ENCODE measurements at regions not wholly inside any gene's neighbourhood (a gene's known extent, or its start where the extent isn't known, plus 50 kb on each side); places are given as distances from the start of the nearest gene placed in this dataset.

DNA sequence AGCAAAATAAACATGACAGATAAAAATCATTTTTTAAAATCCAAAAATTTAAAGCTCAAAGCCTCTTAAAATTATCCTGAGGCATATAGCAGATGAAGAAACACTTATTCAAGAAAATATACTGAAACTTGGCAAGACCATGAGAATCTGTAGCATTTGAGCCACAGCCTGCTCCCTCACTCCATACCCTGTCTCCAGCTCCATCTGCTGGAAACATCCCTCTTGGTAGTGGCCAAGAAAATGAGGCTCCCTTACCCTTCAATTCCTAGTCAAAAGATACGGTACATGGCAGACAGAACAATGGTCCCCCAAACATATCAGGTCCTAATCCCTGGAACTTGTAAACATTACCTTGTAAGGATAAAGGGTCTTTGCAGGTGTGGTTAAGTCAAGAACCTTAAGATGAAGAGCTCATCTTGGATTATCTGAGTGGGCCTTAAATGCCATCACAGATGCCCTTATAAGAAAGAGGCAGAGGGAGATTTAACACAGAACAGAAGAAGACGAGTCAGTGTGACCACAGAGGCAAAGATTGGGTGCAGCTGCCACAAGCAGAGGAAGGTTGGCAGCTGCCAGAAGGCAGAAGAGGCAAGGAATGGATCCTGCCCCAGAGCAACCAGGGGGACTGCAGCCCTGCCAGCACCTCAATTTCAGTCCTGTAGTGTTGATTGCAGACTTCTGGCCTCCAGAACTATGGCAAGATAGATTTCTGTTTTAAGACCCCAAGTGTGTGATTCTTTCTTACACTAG, 149.4 kb downstream of the ZNF248 start:
- Histone ChIP-seq H3K27ac (no peak overlapping the region), H3K4me1 (peaks cover 0 to 17% (median 4%) of the 10 kb centered on the region in 3 donors), H3K27me3 (peaks cover 3% of the 10 kb centered on the region), H3K4me3 (no peak overlapping the region), H3K36me3 (no peaks in the 10 kb centered on the region), H3K9me3 (no peaks in the 10 kb centered on the region)
- WGBS, 2 donors (ENCODE audit: low coverage in 1 of 2): 40 to 48% methylated on average over 2 of the region's 2 CpGs
- TF ChIP-seq EP300 (IDR thresholded peaks at IDR 0.05) (no peak), POLR2AphosphoS5 (IDR thresholded peaks at IDR 0.05) (no peak), POLR2A (IDR thresholded peaks at IDR 0.05) (no peak)
- TF ChIP-seq, protein P1, sequence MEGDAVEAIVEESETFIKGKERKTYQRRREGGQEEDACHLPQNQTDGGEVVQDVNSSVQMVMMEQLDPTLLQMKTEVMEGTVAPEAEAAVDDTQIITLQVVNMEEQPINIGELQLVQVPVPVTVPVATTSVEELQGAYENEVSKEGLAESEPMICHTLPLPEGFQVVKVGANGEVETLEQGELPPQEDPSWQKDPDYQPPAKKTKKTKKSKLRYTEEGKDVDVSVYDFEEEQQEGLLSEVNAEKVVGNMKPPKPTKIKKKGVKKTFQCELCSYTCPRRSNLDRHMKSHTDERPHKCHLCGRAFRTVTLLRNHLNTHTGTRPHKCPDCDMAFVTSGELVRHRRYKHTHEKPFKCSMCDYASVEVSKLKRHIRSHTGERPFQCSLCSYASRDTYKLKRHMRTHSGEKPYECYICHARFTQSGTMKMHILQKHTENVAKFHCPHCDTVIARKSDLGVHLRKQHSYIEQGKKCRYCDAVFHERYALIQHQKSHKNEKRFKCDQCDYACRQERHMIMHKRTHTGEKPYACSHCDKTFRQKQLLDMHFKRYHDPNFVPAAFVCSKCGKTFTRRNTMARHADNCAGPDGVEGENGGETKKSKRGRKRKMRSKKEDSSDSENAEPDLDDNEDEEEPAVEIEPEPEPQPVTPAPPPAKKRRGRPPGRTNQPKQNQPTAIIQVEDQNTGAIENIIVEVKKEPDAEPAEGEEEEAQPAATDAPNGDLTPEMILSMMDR (IDR thresholded peaks at IDR 0.05): no peak
- ATAC-seq: no peak

DNA sequence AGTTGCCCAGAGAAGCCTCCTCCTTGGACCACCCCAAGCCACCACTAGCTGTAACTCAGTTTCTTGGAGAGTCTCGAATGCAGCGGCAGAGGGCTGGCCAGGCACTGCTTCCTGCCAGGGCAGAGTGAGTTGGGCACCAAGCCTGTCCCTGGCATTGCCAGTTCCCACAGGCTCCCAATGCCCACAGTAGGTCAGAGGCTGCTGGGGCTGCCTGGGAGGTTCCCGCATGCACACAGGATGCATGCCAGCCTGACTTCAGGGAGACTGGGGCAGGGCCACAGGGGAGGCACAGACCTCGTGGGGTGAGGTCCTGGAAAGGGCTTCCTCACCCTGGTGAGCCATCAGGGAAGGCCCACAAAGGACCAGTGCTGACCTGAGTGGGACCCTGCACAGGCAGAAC, 152.8 kb downstream of the ZNF248 start:
- H3K36me3 ChIP-seq: no peaks in the 10 kb centered on the region
- no peak for ATAC-seq
- peaks cover 3% of the 10 kb centered on the region for H3K27me3 ChIP-seq
- H3K27ac ChIP-seq: no peak overlapping the region
- WGBS, 2 donors (ENCODE audit: low coverage in 1 of 2): 100% methylated on average over 1 of the region's 4 CpGs; no CpG with 5 or more reads in 1 of the 2 donors
- H3K4me3 ChIP-seq: no peak overlapping the region
- H3K4me1 ChIP-seq: no peaks in the 10 kb centered on the region
- no peak for TF ChIP-seq POLR2A (IDR thresholded peaks at IDR 0.05)
- TF ChIP-seq EP300 (IDR thresholded peaks at IDR 0.05): no peak
- no peak for TF ChIP-seq POLR2AphosphoS5 (IDR thresholded peaks at IDR 0.05)
- TF ChIP-seq, protein P1 (IDR thresholded peaks at IDR 0.05): no peak
- H3K9me3 ChIP-seq: no peaks in the 10 kb centered on the region

DNA sequence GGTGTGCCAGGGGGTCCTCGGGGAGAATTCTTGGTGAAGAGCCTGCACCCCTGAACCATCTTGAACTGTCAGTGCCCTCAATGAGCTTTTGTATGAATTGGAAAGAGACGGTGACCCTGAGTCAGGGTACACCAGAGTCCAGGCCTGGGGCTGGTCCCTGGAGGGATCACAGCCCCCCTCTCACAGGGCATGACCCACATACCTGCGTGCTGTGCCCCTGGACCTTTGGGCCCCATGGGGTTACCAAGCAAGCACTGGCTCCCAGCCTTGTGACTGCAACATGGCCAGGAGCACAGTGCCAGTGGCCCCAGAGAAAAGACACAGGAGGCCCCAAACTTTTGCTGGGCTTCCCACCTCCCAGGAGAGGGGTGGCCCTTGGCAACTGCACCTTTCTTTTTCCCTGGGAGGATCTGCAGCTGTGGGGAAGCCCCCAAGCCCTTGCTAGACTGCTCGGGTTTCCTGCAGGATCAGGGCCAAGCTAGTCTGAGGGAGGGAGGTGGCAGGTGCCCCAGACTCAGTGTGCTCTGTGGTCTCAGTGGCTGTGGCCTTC, 153.5 kb downstream of the ZNF248 start:
- TF ChIP-seq EP300 (IDR thresholded peaks at IDR 0.05): no peak
- TF ChIP-seq, protein P1 (IDR thresholded peaks at IDR 0.05): no peak
- TF ChIP-seq POLR2A (IDR thresholded peaks at IDR 0.05): no peak
- TF ChIP-seq POLR2AphosphoS5 (IDR thresholded peaks at IDR 0.05): no peak
- H3K9me3 ChIP-seq: no peaks in the 10 kb centered on the region
- no peaks in the 10 kb centered on the region for H3K36me3 ChIP-seq
- H3K4me1 ChIP-seq: no peaks in the 10 kb centered on the region
- no peak for ATAC-seq
- H3K27me3 ChIP-seq: peaks cover 3% of the 10 kb centered on the region
- H3K27ac ChIP-seq: no peak overlapping the region
- no peak overlapping the region for H3K4me3 ChIP-seq
- WGBS, 2 donors (ENCODE audit: low coverage in 1 of 2): 100% methylated on average over 1 of the region's 4 CpGs; no CpG with 5 or more reads in 1 of the 2 donors

GRCh38 chr10:37703114-37703513, 154.3 kb downstream of the ZNF248 start:
- ATAC-seq: no peak
- peaks cover 3% of the 10 kb centered on the region for H3K27me3 ChIP-seq
- WGBS, 2 donors (ENCODE audit: low coverage in 1 of 2): 77 to 81% methylated on average over 2 of the region's 4 CpGs
- no peak overlapping the region for H3K4me3 ChIP-seq
- no peaks in the 10 kb centered on the region for H3K36me3 ChIP-seq
- H3K9me3 ChIP-seq: no peaks in the 10 kb centered on the region
- TF ChIP-seq EP300 (IDR thresholded peaks at IDR 0.05): no peak
- no peak for TF ChIP-seq POLR2AphosphoS5 (IDR thresholded peaks at IDR 0.05)
- TF ChIP-seq, protein P1 (IDR thresholded peaks at IDR 0.05): no peak
- TF ChIP-seq POLR2A (IDR thresholded peaks at IDR 0.05): no peak
- no peak overlapping the region for H3K27ac ChIP-seq
- no peaks in the 10 kb centered on the region for H3K4me1 ChIP-seq
